ENCODE measurements at regions not wholly inside any gene's neighbourhood (a gene's known extent, or its start where the extent isn't known, plus 50 kb on each side); places are given as distances from the start of the nearest gene placed in this dataset.

DNA sequence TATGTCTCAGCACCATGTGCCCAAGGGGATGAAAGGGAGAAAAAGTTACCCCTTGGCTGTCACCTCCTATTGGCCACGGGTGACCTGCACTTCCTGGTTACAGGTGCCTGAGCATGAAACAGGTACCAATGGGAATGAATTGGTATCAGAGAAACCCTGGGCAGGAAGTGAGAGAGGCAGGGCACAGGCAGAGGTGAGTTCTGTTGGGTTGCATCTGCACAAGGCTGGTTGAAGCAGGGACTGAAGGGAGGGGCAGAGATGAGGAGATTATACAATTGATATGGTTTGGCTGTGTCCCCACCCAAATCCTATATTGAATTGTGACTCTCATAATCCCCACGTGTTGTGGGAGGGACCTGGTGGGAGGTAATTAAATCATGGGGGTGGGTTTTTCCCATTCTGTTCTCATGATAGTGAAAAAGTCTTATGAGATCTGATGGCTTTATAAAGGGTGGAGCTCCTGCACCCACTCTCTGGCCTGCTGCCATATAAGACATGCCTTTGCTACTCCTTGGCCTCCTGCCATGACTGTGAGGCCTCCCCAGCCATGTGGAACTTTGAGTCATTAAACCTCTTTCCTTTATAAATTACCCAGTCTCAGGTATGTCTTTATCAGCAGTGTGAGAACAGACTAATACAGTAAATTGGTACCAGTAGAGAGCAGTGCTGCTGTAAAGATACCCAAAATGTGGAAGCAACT is 291.8 kb downstream of the LRFN2 start:
- H3K27ac ChIP-seq (ENCODE audit: low read depth, low read length, poor library complexity, severe bottlenecking): no peak overlapping the region
- no peaks in the 10 kb centered on the region for H3F3A ChIP-seq (ENCODE audit: insufficient read depth, low read length)
- no peak overlapping the region for H3K9ac ChIP-seq (ENCODE audit: low read length)
- H4K20me1 ChIP-seq (ENCODE audit: insufficient read depth, low read length): no peaks in the 10 kb centered on the region
- no peaks in the 10 kb centered on the region for H3K27me3 ChIP-seq (ENCODE audit: insufficient read depth, low read length)
- H2AFZ ChIP-seq (ENCODE audit: low read length): no peak overlapping the region
- TF ChIP-seq CTCF (IDR thresholded peaks at IDR 0.05; ENCODE audit: low read length): no peak
- TF ChIP-seq EZH2 (IDR thresholded peaks at IDR 0.05; ENCODE audit: borderline replicate concordance, low read length): no peak
- no peaks in the 10 kb centered on the region for H3K9me2 ChIP-seq (ENCODE audit: low read depth, low read length)
- H3K9me3 ChIP-seq (ENCODE audit: low read length): no peaks in the 10 kb centered on the region
- no peaks in the 10 kb centered on the region for H3K4me1 ChIP-seq (ENCODE audit: insufficient read depth, low read length, severe bottlenecking)
- no peaks in the 10 kb centered on the region for H3K79me2 ChIP-seq (ENCODE audit: insufficient read depth, low read length)
- H3K36me3 ChIP-seq (ENCODE audit: insufficient read depth, low read length): no peaks in the 10 kb centered on the region
- no peak overlapping the region for H3K4me2 ChIP-seq (ENCODE audit: low read length)
- no peak overlapping the region for H3K4me3 ChIP-seq (ENCODE audit: low read depth, low read length, poor library complexity, severe bottlenecking)

GRCh38 chr6:40293460-40294185 is 293.5 kb downstream of the LRFN2 start:
- Histone ChIP-seq H3K9me2 (ENCODE audit: low read depth, low read length) (no peaks in the 10 kb centered on the region), H3K4me3 (ENCODE audit: low read depth, low read length, poor library complexity, severe bottlenecking) (no peak overlapping the region), H3K4me2 (ENCODE audit: low read length) (no peak overlapping the region), H3K27me3 (ENCODE audit: insufficient read depth, low read length) (no peaks in the 10 kb centered on the region), H3K36me3 (ENCODE audit: insufficient read depth, low read length) (no peaks in the 10 kb centered on the region), H4K20me1 (ENCODE audit: insufficient read depth, low read length) (no peaks in the 10 kb centered on the region), H3K79me2 (ENCODE audit: insufficient read depth, low read length) (no peaks in the 10 kb centered on the region), H3F3A (ENCODE audit: insufficient read depth, low read length) (no peaks in the 10 kb centered on the region), H2AFZ (ENCODE audit: low read length) (no peak overlapping the region), H3K4me1 (ENCODE audit: insufficient read depth, low read length, severe bottlenecking) (no peaks in the 10 kb centered on the region), H3K9ac (ENCODE audit: low read length) (no peak overlapping the region), H3K27ac (ENCODE audit: low read depth, low read length, poor library complexity, severe bottlenecking) (no peak overlapping the region), H3K9me3 (ENCODE audit: low read length) (no peaks in the 10 kb centered on the region)
- TF ChIP-seq CTCF (IDR thresholded peaks at IDR 0.05; ENCODE audit: low read length) (no peak), EZH2 (IDR thresholded peaks at IDR 0.05; ENCODE audit: borderline replicate concordance, low read length) (no peak)

- no peak overlapping the region for H3K9ac ChIP-seq (ENCODE audit: low read length)
- no peak overlapping the region for H2AFZ ChIP-seq (ENCODE audit: low read length)
- no peaks in the 10 kb centered on the region for H3K79me2 ChIP-seq (ENCODE audit: insufficient read depth, low read length)
- no peak overlapping the region for H3K4me3 ChIP-seq (ENCODE audit: low read depth, low read length, poor library complexity, severe bottlenecking)
- no peak overlapping the region for H3K4me2 ChIP-seq (ENCODE audit: low read length)
- no peaks in the 10 kb centered on the region for H4K20me1 ChIP-seq (ENCODE audit: insufficient read depth, low read length)
- H3K27ac ChIP-seq (ENCODE audit: low read depth, low read length, poor library complexity, severe bottlenecking): no peak overlapping the region
- no peaks in the 10 kb centered on the region for H3K27me3 ChIP-seq (ENCODE audit: insufficient read depth, low read length)
- no peaks in the 10 kb centered on the region for H3K4me1 ChIP-seq (ENCODE audit: insufficient read depth, low read length, severe bottlenecking)
- H3F3A ChIP-seq (ENCODE audit: insufficient read depth, low read length): no peaks in the 10 kb centered on the region
- TF ChIP-seq EZH2 (IDR thresholded peaks at IDR 0.05; ENCODE audit: borderline replicate concordance, low read length): no peak
- no peak for TF ChIP-seq CTCF (IDR thresholded peaks at IDR 0.05; ENCODE audit: low read length)
- H3K9me3 ChIP-seq (ENCODE audit: low read length): no peaks in the 10 kb centered on the region
- H3K9me2 ChIP-seq (ENCODE audit: low read depth, low read length): no peaks in the 10 kb centered on the region
- H3K36me3 ChIP-seq (ENCODE audit: insufficient read depth, low read length): no peaks in the 10 kb centered on the region
These were observed 294.1 kb downstream of the LRFN2 start for GRCh38 chr6:40293060-40293459.

All from OCI-LY1 (cell line).